ENCODE measurements at regions not wholly inside any gene's neighbourhood (a gene's known extent, or its start where the extent isn't known, plus 50 kb on each side); places are given as distances from the start of the nearest gene placed in this dataset.
"Not testable (repeated sequence)": the region's sequence is repeated elsewhere in the genome, so short reads cannot be mapped to it uniquely, and the experiment has no call there.

DNA sequence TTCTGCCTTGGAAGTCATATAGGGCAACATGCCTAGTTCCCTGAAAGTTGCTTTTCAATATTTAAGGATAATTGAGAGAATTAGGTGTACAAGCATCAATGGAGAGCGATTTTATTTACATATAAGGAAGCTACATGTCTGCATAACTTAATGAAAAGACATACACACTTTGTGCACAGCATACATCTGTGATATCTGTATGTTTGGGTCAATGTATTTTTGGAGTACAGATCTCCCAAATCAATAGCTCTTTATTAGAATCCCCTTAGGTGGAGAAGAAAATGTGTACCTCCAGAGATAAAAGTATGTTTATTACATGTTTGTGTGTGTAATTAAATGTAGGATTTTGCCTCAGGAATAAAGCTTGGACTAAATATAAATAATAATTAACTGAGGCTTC lies 373.7 kb upstream of the CCNH start:
- no peak for DNase-seq (ENCODE audit: low read depth in 1 of 2, low spot score in 1 of 2)

DNA sequence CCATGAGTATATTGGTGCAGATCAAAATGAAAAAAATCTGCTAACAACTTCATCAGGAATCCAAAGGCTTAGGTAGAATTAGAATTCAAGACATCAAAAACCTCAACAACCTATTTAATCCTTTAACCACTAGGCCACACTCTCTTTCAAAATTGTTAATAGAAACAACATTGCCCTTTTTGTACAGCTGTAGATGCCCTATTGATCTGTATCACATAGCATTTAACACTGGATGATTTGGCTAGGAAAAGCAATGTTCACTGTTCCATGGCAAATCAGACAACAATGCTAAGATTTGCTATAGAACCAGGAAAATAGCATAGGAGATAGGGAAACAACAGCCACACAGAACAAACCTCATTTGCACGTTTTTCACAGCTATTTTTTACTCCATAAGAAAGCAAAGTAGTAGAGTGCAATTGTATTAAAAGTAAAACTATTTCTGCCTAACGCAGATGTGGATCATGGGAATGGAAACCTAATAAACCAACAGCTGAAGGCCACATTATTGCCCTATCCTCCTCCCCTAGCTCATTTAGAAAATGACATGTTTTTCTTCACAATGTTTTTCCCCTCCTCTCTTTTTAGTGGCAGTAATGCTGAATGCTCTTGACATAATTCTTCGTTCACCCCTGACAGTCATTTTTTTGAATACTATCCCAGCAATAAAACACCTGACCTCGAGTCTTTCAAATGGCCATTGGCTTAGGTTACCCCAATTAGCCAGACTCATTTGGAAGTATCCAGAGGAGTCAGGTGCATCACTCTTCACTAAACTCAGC lies 373.0 kb upstream of the CCNH start:
- no peak for DNase-seq (ENCODE audit: low read depth in 1 of 2, low spot score in 1 of 2)

DNA sequence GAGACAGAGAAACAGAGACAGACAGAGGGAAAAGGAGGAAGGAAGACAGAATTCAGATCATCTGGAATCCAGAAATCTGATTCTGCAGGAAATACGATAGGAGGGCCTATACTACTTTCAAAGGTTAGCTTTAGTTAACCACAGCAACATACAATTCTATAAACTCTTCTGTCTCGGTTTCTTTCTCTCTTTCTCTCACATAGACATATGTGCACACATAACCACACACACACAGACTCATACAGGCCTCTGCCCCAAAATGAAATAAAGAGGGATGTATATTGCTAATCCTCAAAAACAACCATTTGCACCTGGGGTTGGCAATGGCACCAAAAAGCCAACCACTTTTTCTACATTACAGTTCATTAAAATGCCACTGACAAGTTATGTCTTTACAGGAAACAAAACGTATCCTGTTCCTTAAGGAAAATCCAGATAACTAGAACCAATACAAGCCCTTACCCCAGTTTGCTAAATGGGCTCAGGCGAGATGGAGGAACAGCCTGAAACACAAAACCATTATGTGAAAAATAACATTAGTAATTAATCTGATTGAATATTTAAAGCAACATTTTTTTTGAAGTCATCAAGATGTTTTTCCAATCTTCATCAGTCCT lies 372.3 kb upstream of the CCNH start:
- no peak for DNase-seq (ENCODE audit: low read depth in 1 of 2, low spot score in 1 of 2)

GRCh38 chr5:87784311-87784710 lies 371.6 kb upstream of the CCNH start:
- no peak for DNase-seq (ENCODE audit: low read depth in 1 of 2, low spot score in 1 of 2)

GRCh38 chr5:87782916-87783315 lies 370.2 kb upstream of the CCNH start:
- no peak for DNase-seq (ENCODE audit: low read depth in 1 of 2, low spot score in 1 of 2)

GRCh38 chr5:87781976-87782375 lies 369.2 kb upstream of the CCNH start:
- DNase-seq (ENCODE audit: low read depth in 1 of 2, low spot score in 1 of 2), result no peak

GRCh38 chr5:87780831-87781760 lies 368.4 kb upstream of the CCNH start:
- DNase-seq (ENCODE audit: low read depth in 1 of 2, low spot score in 1 of 2), result peak; percentile 45 to 48

- DNase-seq (ENCODE audit: low read depth in 1 of 2, low spot score in 1 of 2), result no peak
These were observed 366.1 kb upstream of the CCNH start for GRCh38 chr5:87778876-87779275.

DNA sequence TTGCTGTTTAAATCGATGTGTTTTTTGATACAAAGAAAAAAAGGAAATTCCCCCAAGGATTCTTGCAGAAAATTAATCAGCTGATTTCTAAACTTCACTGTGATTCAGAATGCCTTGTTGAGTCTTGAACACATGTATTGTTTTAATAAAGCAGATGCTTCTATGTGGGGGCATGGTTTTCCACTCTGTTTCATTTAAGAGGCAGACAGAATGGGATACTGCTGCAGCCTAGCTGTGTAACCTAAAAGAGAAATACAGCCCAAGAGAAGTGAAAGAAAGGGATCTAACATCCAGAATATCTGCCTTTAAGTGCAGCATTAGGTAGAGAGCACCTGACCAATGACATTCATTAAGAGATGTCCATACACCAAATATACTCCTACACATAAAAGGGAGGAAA lies 365.1 kb upstream of the CCNH start:
- DNase-seq (ENCODE audit: low read depth in 1 of 2, low spot score in 1 of 2), result no peak

DNA sequence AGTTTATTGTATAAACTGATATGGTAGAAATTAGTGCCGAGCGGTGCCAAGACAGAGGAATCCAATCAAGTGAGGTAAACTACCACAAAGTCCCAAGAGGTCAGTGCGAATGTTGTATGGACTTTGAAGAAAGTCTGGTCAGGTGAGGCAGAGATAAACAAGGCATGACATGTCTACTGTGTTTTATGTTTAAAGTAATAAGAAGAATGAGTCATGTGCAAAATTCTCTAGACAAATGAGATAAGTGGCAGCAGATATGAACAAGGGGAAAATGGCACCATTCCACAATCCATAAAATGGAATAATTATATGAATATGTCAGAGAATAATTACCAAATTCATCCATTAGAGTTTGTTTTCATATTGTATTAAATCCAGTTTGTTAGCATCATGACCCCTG lies 364.1 kb upstream of the CCNH start:
- DNase-seq (ENCODE audit: low read depth in 1 of 2, low spot score in 1 of 2), result no peak

- not testable (repeated sequence) for DNase-seq (ENCODE audit: low read depth in 1 of 2, low spot score in 1 of 2)
These were observed 363.6 kb upstream of the CCNH start for GRCh38 chr5:87776302-87776701.

DNA sequence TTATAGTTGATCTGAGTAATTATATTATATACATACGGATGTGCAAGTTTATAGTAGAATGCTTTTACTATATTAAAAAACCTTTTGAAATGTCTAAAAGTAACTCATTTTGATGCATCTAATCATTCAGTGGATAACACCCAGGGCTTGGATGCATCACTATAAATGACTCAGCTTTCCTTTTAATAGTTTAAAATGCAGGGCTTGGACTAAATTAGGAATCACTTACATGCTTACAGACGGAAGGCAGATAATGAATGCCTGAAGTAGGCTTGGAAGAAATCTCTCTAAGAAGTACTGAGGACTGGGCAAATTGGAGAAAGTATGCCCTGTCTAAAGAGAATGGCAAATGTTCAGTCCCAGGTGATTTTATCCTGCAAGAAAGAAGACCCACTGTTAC lies 362.5 kb upstream of the CCNH start:
- DNase-seq (ENCODE audit: low read depth in 1 of 2, low spot score in 1 of 2), result no peak

DNA sequence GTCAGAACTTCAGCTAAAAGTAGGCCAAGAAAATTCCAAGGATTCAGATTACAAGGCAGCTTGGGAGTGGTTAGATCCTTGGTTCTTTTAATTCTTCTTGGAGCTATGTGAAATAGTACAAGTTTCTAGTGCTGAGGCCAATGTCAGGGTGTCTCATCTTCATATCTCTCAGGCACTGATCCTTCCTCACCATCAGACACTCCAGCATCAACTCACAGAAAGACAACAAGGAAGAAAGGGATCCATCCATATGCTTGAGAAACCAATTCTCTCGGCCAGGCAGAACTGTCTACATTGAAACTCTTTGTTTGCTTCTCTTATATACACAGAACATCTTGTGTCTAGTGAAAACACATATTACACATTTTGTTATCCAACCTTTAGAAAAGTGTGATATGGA lies 362.1 kb upstream of the CCNH start:
- no peak for DNase-seq (ENCODE audit: low read depth in 1 of 2, low spot score in 1 of 2)

DNA sequence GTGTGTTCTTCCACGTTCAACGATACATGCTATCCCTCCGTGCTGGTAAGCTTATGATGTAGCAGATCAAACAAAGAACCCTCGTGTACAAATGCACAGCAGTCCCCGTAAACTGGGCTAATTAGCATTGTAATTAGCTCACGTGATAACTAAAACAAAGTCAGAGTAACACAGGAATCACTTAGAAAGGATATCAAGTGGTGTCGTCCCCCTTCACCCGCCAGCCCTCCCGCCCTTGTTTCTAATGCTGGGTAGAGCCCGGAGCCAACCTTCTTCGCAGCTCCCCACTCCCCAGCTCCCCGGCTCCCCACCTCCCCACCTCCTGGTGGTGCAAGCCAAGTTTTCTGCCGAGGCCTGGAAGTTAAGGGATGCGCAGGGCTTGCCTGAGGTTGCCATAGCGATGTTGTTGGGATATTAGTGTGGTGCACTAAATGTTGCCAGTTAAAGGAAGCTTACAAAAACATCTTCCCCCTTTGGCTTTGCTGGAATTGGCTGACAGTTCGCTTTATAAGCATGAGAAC lies 357.9 kb upstream of the CCNH start:
- DNase-seq (ENCODE audit: low read depth in 1 of 2, low spot score in 1 of 2), result no peak

DNA sequence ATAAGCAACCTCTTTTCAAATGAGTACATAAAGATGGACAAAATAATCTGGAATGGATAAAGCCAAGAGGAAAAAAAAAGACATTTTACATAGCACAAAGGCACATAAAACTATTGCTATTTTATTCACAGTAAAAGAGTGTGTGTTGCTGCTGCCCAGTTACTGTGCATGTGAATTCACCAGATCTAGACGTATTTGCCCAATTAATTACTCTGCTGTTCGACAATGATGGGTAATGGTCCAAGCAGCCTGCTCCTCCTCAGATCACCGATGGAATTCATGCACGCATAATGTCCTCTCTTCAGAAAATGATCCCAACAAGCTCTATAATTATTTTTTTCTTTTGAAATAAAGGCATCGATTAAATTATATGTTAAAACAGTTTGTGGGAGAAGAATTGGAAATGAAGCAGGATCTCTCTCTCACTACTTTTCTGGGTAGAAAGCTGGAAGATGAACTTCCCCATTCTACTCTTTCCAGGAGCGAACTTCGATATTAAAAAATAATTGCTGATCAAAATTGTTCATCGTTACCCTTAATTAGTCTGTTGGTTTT lies 357.4 kb upstream of the CCNH start:
- no peak for DNase-seq (ENCODE audit: low read depth in 1 of 2, low spot score in 1 of 2)

- no peak for DNase-seq (ENCODE audit: low read depth in 1 of 2, low spot score in 1 of 2)
These were observed 356.4 kb upstream of the CCNH start for GRCh38 chr5:87769157-87769556.

GRCh38 chr5:87768190-87768589 lies 355.5 kb upstream of the CCNH start:
- no peak for DNase-seq (ENCODE audit: low read depth in 1 of 2, low spot score in 1 of 2)

DNA sequence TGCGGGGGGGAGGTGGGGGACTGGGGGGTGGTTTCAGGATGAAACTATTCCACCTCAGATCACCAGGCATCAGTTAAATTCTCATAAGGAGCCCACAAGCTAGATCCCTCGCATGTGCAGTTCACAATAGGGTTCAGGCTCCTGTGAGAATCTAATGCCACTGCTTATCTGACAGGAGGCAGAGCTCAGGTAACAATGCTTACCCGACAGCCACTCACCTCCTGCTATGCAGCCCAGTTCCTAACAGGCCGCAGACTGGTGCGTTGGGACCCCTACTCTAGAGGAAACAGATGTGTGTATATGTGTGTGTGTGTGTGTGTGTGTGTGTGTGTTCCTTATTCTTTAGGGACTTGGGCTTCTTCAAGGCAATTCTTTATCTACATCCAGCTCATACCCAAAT lies 352.3 kb upstream of the CCNH start:
- no peak for DNase-seq (ENCODE audit: low read depth in 1 of 2, low spot score in 1 of 2)

DNA sequence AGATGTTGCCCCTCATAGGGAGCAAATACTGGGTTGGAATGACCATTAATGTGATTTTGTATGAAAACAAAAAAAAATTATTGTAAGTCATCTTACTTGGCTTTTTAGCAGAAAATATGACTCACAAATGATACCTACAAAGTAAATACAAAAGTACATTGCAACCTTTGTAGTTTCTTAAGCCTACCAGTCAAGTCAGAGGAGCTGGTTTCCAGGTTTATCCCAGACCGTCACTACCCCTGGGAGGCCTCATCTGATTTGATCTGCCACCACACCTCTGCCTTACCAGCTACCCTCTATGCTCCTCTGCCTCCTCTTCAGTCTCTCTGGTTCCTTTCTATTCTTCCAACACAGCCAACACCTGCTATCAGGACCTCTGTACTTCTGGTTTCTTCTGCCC lies 349.9 kb upstream of the CCNH start:
- DNase-seq (ENCODE audit: low read depth in 1 of 2, low spot score in 1 of 2), result no peak

DNA sequence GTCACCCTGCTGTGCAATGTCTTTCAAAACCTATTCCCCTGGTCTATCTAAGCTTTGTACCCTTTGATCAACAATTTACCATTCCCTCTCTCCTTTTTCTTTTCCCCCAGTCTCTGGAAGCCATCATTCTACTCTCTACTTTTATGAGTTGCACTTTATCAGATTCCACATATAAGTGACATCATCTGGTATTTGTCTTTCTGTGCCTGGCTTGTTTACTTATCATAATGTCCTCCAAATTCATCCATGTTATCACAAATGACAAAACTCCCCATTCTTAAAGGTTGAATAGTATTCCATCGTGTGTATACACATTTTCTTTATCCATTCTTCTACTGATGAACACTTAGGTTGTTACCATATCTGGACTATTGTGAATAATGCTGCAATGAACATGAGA lies 344.2 kb upstream of the CCNH start:
- DNase-seq (ENCODE audit: low read depth in 1 of 2, low spot score in 1 of 2), result no peak

DNA sequence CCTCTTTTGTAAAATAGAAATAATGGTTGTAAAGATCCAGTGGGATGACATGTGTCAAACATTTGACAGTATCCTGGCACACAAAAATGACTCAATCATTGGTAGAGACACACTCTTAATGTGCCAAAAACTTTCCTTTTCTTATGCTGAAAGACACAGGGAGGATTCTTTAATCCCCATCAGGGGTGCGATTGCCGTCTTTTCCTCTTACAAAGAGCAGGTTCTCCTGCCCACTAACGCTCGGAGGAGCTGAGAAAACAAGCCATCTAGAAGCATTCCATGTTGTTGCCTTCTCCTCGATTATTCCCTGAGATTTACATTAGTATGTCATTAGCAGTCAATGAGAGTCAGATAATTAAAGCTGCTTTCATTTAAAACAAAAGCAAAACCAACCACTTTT lies 342.6 kb upstream of the CCNH start:
- no peak for DNase-seq (ENCODE audit: low read depth in 1 of 2, low spot score in 1 of 2)

All from activated T-helper 1 cell treated with anti-CD3 and anti-CD28 coated beads, Interleukin-2, amount 50 U/mL, for 16 hours (primary cell).